SK-N-MC (cell line): ENCODE measurements at regions not wholly inside any gene's neighbourhood (a gene's known extent, or its start where the extent isn't known, plus 50 kb on each side); places are given as distances from the start of the nearest gene placed in this dataset.

Experiments
- DNase-seq: peaks from one replicate; pipeline ENCODE4 v3.0.0-alpha.2; 2011; ENCODE audit warnings: low read depth, low spot score
- H3K27ac ChIP-seq: fragments of 200-600 bp; sonication (generic); 2 replicates; pipeline ENCODE4 v1.5.1; 2016; ENCODE audit warnings: mixed run types
- H3K36me3 ChIP-seq: fragments of 200-600 bp; sonication (generic); 2 replicates; pipeline ENCODE4 v1.6.1; 2017; ENCODE audit warnings: antibody characterized with exemption, low read length, mixed read lengths; ENCODE audit not compliant: insufficient read depth
- H3K4me3 ChIP-seq: fragments of 200-600 bp; sonication (generic); 2 replicates; pipeline ENCODE4 v1.5.1; 2016
- H3K9ac ChIP-seq: fragments of 200-600 bp; sonication (generic); 2 replicates; pipeline ENCODE4 v1.8.0; 2017; ENCODE audit warnings: mixed run types, mixed read lengths; ENCODE audit not compliant: insufficient read length
- H3K9me3 ChIP-seq: fragments of 200-600 bp; sonication (generic); 2 replicates; pipeline ENCODE4 v1.6.1; 2017; ENCODE audit warnings: low read depth, mild to moderate bottlenecking, antibody characterized with exemption, low read length, moderate library complexity, mixed read lengths
- EZH2 ChIP-seq: fragments of 200-600 bp; sonication (generic); IDR thresholded peaks from one replicate; pipeline ENCODE4 v1.6.1; 2017; ENCODE audit warnings: antibody characterized with exemption
- FOXP2 ChIP-seq: optimal IDR thresholded peaks from 2 replicates; pipeline ENCODE3; 2011; ENCODE audit warnings: mild to moderate bottlenecking, moderate library complexity; ENCODE audit not compliant: insufficient read depth; ENCODE audit errors: extremely low read length, control extremely low read depth
- POLR2AphosphoS5 ChIP-seq: IDR thresholded peaks from 2 replicates; pipeline ENCODE4 v1.6.1; 2012; ENCODE audit warnings: mild to moderate bottlenecking, low read depth, low read length, borderline replicate concordance

GRCh38 chr1:78280626-78281025 lies 210.1 kb upstream of the PTGFR start:
- Histone ChIP-seq H3K27ac (no peak overlapping the region), H3K36me3 (no peaks in the 10 kb centered on the region), H3K4me3 (no peak overlapping the region), H3K9me3 (no peaks in the 10 kb centered on the region), H3K9ac (no peak overlapping the region)
- DNase-seq = no peak
- TF ChIP-seq FOXP2 (no peak), POLR2AphosphoS5 (no peak), EZH2 (no peak)

GRCh38 chr1:78281580-78281979 lies 209.2 kb upstream of the PTGFR start:
- no peak for TF ChIP-seq POLR2AphosphoS5
- TF ChIP-seq EZH2 = no peak
- TF ChIP-seq FOXP2 = no peak
- H3K36me3 ChIP-seq = no peaks in the 10 kb centered on the region
- no peak overlapping the region for H3K27ac ChIP-seq
- no peak overlapping the region for H3K9ac ChIP-seq
- H3K9me3 ChIP-seq = no peaks in the 10 kb centered on the region
- DNase-seq = no peak
- no peak overlapping the region for H3K4me3 ChIP-seq

GRCh38 chr1:78283691-78284090 lies 207.1 kb upstream of the PTGFR start:
- DNase-seq = no peak
- H3K27ac ChIP-seq = no peak overlapping the region
- no peak for TF ChIP-seq FOXP2
- TF ChIP-seq POLR2AphosphoS5 = no peak
- TF ChIP-seq EZH2 = no peak
- no peak overlapping the region for H3K9ac ChIP-seq
- no peaks in the 10 kb centered on the region for H3K9me3 ChIP-seq
- no peaks in the 10 kb centered on the region for H3K36me3 ChIP-seq
- no peak overlapping the region for H3K4me3 ChIP-seq

- TF ChIP-seq FOXP2 (no peak), EZH2 (no peak), POLR2AphosphoS5 (no peak)
- Histone ChIP-seq H3K9ac (no peak overlapping the region), H3K4me3 (no peak overlapping the region), H3K9me3 (no peaks in the 10 kb centered on the region), H3K27ac (no peak overlapping the region), H3K36me3 (no peaks in the 10 kb centered on the region)
- no peak for DNase-seq
Observed at GRCh38 chr1:78284354-78284753, 206.4 kb upstream of the PTGFR start.

GRCh38 chr1:78286686-78287085 lies 204.1 kb upstream of the PTGFR start:
- no peak overlapping the region for H3K27ac ChIP-seq
- DNase-seq = no peak
- H3K36me3 ChIP-seq = no peaks in the 10 kb centered on the region
- no peak overlapping the region for H3K9ac ChIP-seq
- TF ChIP-seq EZH2 (no peak), POLR2AphosphoS5 (no peak), FOXP2 (no peak)
- no peak overlapping the region for H3K4me3 ChIP-seq
- no peaks in the 10 kb centered on the region for H3K9me3 ChIP-seq

GRCh38 chr1:78289603-78290002 lies 201.2 kb upstream of the PTGFR start:
- Histone ChIP-seq H3K9ac (no peak overlapping the region), H3K27ac (peak overlapping the region; percentile 48; the same call in 1 of the 2 replicates), H3K9me3 (no peaks in the 10 kb centered on the region), H3K36me3 (no peaks in the 10 kb centered on the region), H3K4me3 (no peak overlapping the region)
- DNase-seq = no peak
- no peak for TF ChIP-seq EZH2
- TF ChIP-seq FOXP2 = no peak
- TF ChIP-seq POLR2AphosphoS5 = no peak

GRCh38 chr1:78291418-78291817 lies 199.4 kb upstream of the PTGFR start:
- H3K9me3 ChIP-seq = no peaks in the 10 kb centered on the region
- DNase-seq = no peak

GRCh38 chr1:78291872-78292271 lies 198.9 kb upstream of the PTGFR start:
- Histone ChIP-seq H3K36me3 (no peaks in the 10 kb centered on the region), H3K27ac (no peak overlapping the region), H3K9ac (no peak overlapping the region), H3K9me3 (no peaks in the 10 kb centered on the region), H3K4me3 (no peak overlapping the region)
- DNase-seq = no peak
- no peak for TF ChIP-seq POLR2AphosphoS5
- no peak for TF ChIP-seq EZH2
- no peak for TF ChIP-seq FOXP2

More at GRCh38 chr1:78291418-78291817, 199.4 kb upstream of the PTGFR start:
- Histone ChIP-seq H3K36me3 (no peaks in the 10 kb centered on the region), H3K4me3 (no peak overlapping the region), H3K9ac (no peak overlapping the region), H3K27ac (no peak overlapping the region)
- TF ChIP-seq FOXP2 = no peak
- no peak for TF ChIP-seq EZH2
- TF ChIP-seq POLR2AphosphoS5 = no peak

- TF ChIP-seq FOXP2 (no peak), EZH2 (no peak), POLR2AphosphoS5 (no peak)
- H3K9me3 ChIP-seq = no peaks in the 10 kb centered on the region
- no peak overlapping the region for H3K4me3 ChIP-seq
- H3K9ac ChIP-seq = no peak overlapping the region
- no peaks in the 10 kb centered on the region for H3K36me3 ChIP-seq
- no peak for DNase-seq
- H3K27ac ChIP-seq = no peak overlapping the region
Observed at GRCh38 chr1:78292361-78292760, 198.4 kb upstream of the PTGFR start.
